Kidney (tissue), 13 donors: ENCODE measurements at regions not wholly inside any gene's neighbourhood (a gene's known extent, or its start where the extent isn't known, plus 50 kb on each side); places are given as distances from the start of the nearest gene placed in this dataset.
A peak's percentile ranks its signal among the peaks of the same experiment; 100 is the strongest.

ENCODE experiments used
- DNase-seq, 5 donors: peaks; one replicate each; pipeline ENCODE4 v3.0.0-alpha.2; 2013 to 2020
- FAIRE-seq: peaks from 2 replicates; lab custom pipeline; 2012; peaks lifted over from hg19 to GRCh38; lab: Jason Lieb, UNC
- H3K27ac ChIP-seq, 2 donors: one replicate each; pipeline ENCODE4 v1.7.0; 2013; ENCODE audit warnings: low read depth in 2 of 2, low read length in 2 of 2, inconsistent platforms in 1 of 2
- H3K27me3 ChIP-seq: one replicate; pipeline ENCODE4 v1.7.1; 2013; ENCODE audit warnings: low read length, inconsistent platforms; ENCODE audit not compliant: control insufficient read depth, insufficient read depth
- H3K36me3 ChIP-seq, 3 donors: one replicate each; pipeline versions ENCODE4 v1.7.0 to v1.7.1; 2013; ENCODE audit warnings: low read length in 3 of 3, control low read depth in 1 of 3, inconsistent platforms in 1 of 3; ENCODE audit not compliant: insufficient read depth in 3 of 3, control insufficient read depth in 2 of 3
- H3K4me1 ChIP-seq, 3 donors: one replicate each; pipeline versions ENCODE4 v1.7.0 to v1.7.1; 2013; ENCODE audit warnings: low read length in 3 of 3, inconsistent platforms in 1 of 3, low read depth in 1 of 3; ENCODE audit not compliant: control insufficient read depth in 2 of 3, insufficient read depth in 2 of 3
- H3K4me3 ChIP-seq, 3 donors: one replicate each; pipeline versions ENCODE4 v1.7.0 to v1.8.1; 2013; ENCODE audit warnings: low read length in 3 of 3, control low read depth in 1 of 3, inconsistent platforms in 1 of 3
- H3K9ac ChIP-seq, 3 donors: one replicate each; pipeline versions ENCODE4 v1.7.0 to v1.7.1; 2013; ENCODE audit warnings: low read length in 3 of 3, control low read depth in 1 of 3, inconsistent platforms in 1 of 3
- H3K9me3 ChIP-seq, 3 donors: one replicate each; pipeline versions ENCODE4 v1.7.0 to v1.7.1; 2013; ENCODE audit warnings: low read length in 3 of 3, control low read depth in 1 of 3, inconsistent platforms in 1 of 3; ENCODE audit not compliant: control insufficient read depth in 2 of 3, insufficient read depth in 1 of 3
- CTCF ChIP-seq: IDR thresholded peaks from 3 replicates; pipeline ENCODE4 v1.5.1; 2012; ENCODE audit warnings: mild to moderate bottlenecking, moderate library complexity, borderline replicate concordance; ENCODE audit not compliant: insufficient read depth; ENCODE audit errors: extremely low read depth
- intact Hi-C: fragments of 100-400 bp; cut with DNase I; formaldehyde crosslinking; loops from one replicate; pipeline ENCODE4 v1.11.1; 2022
- donor health status: control.
- donor health status: control.
- donor health status: control.
- donor health status: control.
- donor health status: control.
- donor health status: DM: yes; HTN: yes; CAD: no.
- donor health status: Normal renal cell carcinoma (clear cell type).

- intact Hi-C loops = no loop called here
- no peaks in the 10 kb centered on the region for H3K36me3 ChIP-seq
- DNase-seq (peak in 2 of 5 donors; percentile 14 to 31), FAIRE-seq (no peak)
- TF ChIP-seq CTCF = no peak
- no peak overlapping the region for H3K9ac ChIP-seq
- H3K27ac ChIP-seq = no peak overlapping the region
- no peak overlapping the region for H3K4me3 ChIP-seq
- H3K27me3 ChIP-seq = no peaks in the 10 kb centered on the region
- no peaks in the 10 kb centered on the region for H3K9me3 ChIP-seq
- no peaks in the 10 kb centered on the region for H3K4me1 ChIP-seq
Measured at GRCh38 chr13:70784207-70784989, 676.1 kb upstream of the KLHL1 start.

GRCh38 chr13:70769817-70770216, 661.6 kb upstream of the KLHL1 start:
- intact Hi-C loops = no loop called here
- H3K27ac ChIP-seq = no peak overlapping the region

GRCh38 chr13:70758932-70759331, 650.7 kb upstream of the KLHL1 start:
- Histone ChIP-seq H3K4me1 (no peaks in the 10 kb centered on the region), H3K27ac (no peak overlapping the region), H3K9me3 (no peaks in the 10 kb centered on the region), H3K9ac (no peak overlapping the region), H3K4me3 (no peak overlapping the region), H3K36me3 (no peaks in the 10 kb centered on the region), H3K27me3 (no peaks in the 10 kb centered on the region)
- no peak for TF ChIP-seq CTCF
- intact Hi-C loops = loop anchor here (10.0 kb wide), 1 partner anchor 1806 kb away; no protein-coding TSS in a partner anchor
- no peak for FAIRE-seq
- no peak for DNase-seq

More at GRCh38 chr13:70769817-70770216, 661.6 kb upstream of the KLHL1 start:
- Histone ChIP-seq H3K4me1 (no peaks in the 10 kb centered on the region), H3K36me3 (no peaks in the 10 kb centered on the region), H3K9ac (no peak overlapping the region), H3K9me3 (no peaks in the 10 kb centered on the region), H3K27me3 (no peaks in the 10 kb centered on the region), H3K4me3 (no peak overlapping the region)
- TF ChIP-seq CTCF = no peak
- FAIRE-seq (no peak), DNase-seq (no peak)
